K562 (cell line): ENCODE measurements at regions not wholly inside any gene's neighbourhood (a gene's known extent, or its start where the extent isn't known, plus 50 kb on each side); places are given as distances from the start of the nearest gene placed in this dataset.

Experiments
- ATAC-seq: fragments of 200-7000 bp; cut with Tn5 transposase; 3 replicates; pipeline ENCODE4 v1.9.1; 2020; ENCODE audit warnings: moderate library complexity
- BruUV-seq: library from RNA; stranded (reverse); fragments of 400-500 nt; replicated peaks from 2 replicates; lab custom pipeline; 2021; lab: Mats Ljungman, UMichigan
- CTCF ChIA-PET: fragments of 300-600 bp; formaldehyde crosslinking; extraction: SDS; loops from one replicate; lab custom pipeline; 2021; ENCODE audit warnings: low intra/inter-chr PET ratio; lab: Yijun Ruan, JAX
- POLR2A ChIA-PET: fragments of 300-600, 350-650 bp; sonication (Branson Sonifier 250); formaldehyde crosslinking; extraction: SDS; loops from one replicate; lab custom pipeline; 2021; ENCODE audit warnings: antibody characterized with exemption, inconsistent platforms; lab: Yijun Ruan, JAX
- DNase-seq, 4 experiments: peaks; one replicate each; pipeline versions ENCODE4 v3.0.0 to v3.0.0-alpha.2; 2011 to 2018; ENCODE audit warnings: low spot score in 3 of 4, mixed read lengths in 3 of 4; ENCODE audit errors: extremely low read depth in 1 of 4
- FAIRE-seq: peaks from 2 replicates; lab custom pipeline; 2011; peaks lifted over from hg19 to GRCh38; lab: Jason Lieb, UNC
- H2AFZ ChIP-seq: 2 replicates; pipeline ENCODE4 v1.6.0; 2011; ENCODE audit warnings: low read depth, low read length, control low read depth, inconsistent platforms
- H3K27ac ChIP-seq: fragments of 200-600 bp; 3 replicates; pipeline ENCODE4 v1.8.0; 2011; ENCODE audit warnings: low read depth, mild to moderate bottlenecking, control low read depth, inconsistent platforms, low read length, moderate library complexity, mixed read lengths; ENCODE audit errors: extremely low read depth
- H3K27me3 ChIP-seq, 2 experiments: fragments of 300-600 bp in 1 of 2; 2 replicates in 1 of 2; 3 replicates in 1 of 2; pipeline versions ENCODE4 v1.6.0 to v1.8.0; 2011; ENCODE audit warnings: inconsistent platforms in 2 of 2, low read length in 2 of 2, mild to moderate bottlenecking in 1 of 2, mixed read lengths in 1 of 2, moderate library complexity in 1 of 2; ENCODE audit not compliant: control insufficient read depth in 2 of 2, insufficient read depth in 2 of 2
- H3K36me3 ChIP-seq: fragments of 300-600 bp; 3 replicates; pipeline ENCODE4 v1.8.0; 2011; ENCODE audit warnings: mild to moderate bottlenecking, low read length, inconsistent platforms; ENCODE audit not compliant: control insufficient read depth, insufficient read depth
- H3K4me1 ChIP-seq, 2 experiments: fragments of 200-600 bp in 1 of 2; replicated peaks in 1 of 2; 2 replicates in 1 of 2; 3 replicates in 1 of 2; pipeline versions ENCODE4 v1.5.1 to v1.8.0; 2011; ENCODE audit warnings: inconsistent platforms in 2 of 2, low read length in 2 of 2, mild to moderate bottlenecking in 1 of 2, mixed read lengths in 1 of 2, moderate library complexity in 1 of 2; ENCODE audit not compliant: control insufficient read depth in 2 of 2, insufficient read depth in 2 of 2
- H3K4me2 ChIP-seq: 2 replicates; pipeline ENCODE4 v1.6.1; 2011; ENCODE audit warnings: low read length, control low read depth, inconsistent platforms, mixed read lengths; ENCODE audit not compliant: insufficient read depth
- H3K4me3 ChIP-seq: fragments of 200-600 bp; sonication (generic), shearing (Covaris generic); 2 replicates; pipeline ENCODE4 v1.5.1; 2016; ENCODE audit warnings: control low read depth, inconsistent platforms
- H3K79me2 ChIP-seq: fragments of 200-600 bp; 3 replicates; pipeline ENCODE4 v1.8.0; 2011; ENCODE audit warnings: low read length, inconsistent platforms; ENCODE audit not compliant: control insufficient read depth, insufficient read depth
- H3K9ac ChIP-seq, 2 experiments: 2 replicates each; pipeline versions ENCODE4 v1.6.0 to v1.6.1; 2011; ENCODE audit warnings: low read depth in 2 of 2, low read length in 2 of 2, control low read depth in 1 of 2, inconsistent platforms in 1 of 2, mild to moderate bottlenecking in 1 of 2, mixed read lengths in 1 of 2; ENCODE audit not compliant: insufficient read depth in 1 of 2
- H3K9me1 ChIP-seq: one replicate; pipeline ENCODE4 v1.6.0; 2011; ENCODE audit warnings: inconsistent platforms, mild to moderate bottlenecking, low read length, moderate library complexity; ENCODE audit not compliant: control insufficient read depth, insufficient read depth
- H3K9me3 ChIP-seq: replicated peaks from 2 replicates; pipeline ENCODE4 v1.5.1; 2011; ENCODE audit warnings: low read depth, low read length, inconsistent platforms; ENCODE audit not compliant: control insufficient read depth, insufficient read depth
- H4K20me1 ChIP-seq: replicated peaks from 2 replicates; pipeline ENCODE4 v1.6.1; 2011; ENCODE audit warnings: low read length, inconsistent platforms, mixed read lengths; ENCODE audit not compliant: control insufficient read depth, insufficient read depth
- ARNT ChIP-seq, 2 experiments: fragments of 450-650 bp; IDR thresholded peaks; 2 replicates each; pipeline ENCODE4 v1.6.1; 2016; ENCODE audit warnings: mild to moderate bottlenecking in 1 of 2
- CBX3 ChIP-seq, 2 experiments: IDR thresholded peaks; 1 replicate in 1 of 2; 2 replicates in 1 of 2; pipeline ENCODE4 v1.6.1; 2012; ENCODE audit warnings: inconsistent platforms in 2 of 2, low read length in 2 of 2, borderline replicate concordance in 1 of 2, control low read depth in 1 of 2
- CTCF ChIP-seq, 3 experiments: IDR thresholded peaks in 2 of 3; conservative IDR thresholded peaks in 1 of 3; 2 replicates each; pipeline ENCODE4 v1.5.1; 2011 to 2012; ENCODE audit warnings: low read length in 3 of 3, mild to moderate bottlenecking in 3 of 3, control low read depth in 2 of 3, improper control_type of control experiment in 1 of 3, inconsistent platforms in 1 of 3, low read depth in 1 of 3, mixed read lengths in 1 of 3, moderate library complexity in 1 of 3; ENCODE audit not compliant: insufficient read depth in 2 of 3
- FOXA1 ChIP-seq: fragments of 450-650 bp; IDR thresholded peaks from 2 replicates; pipeline ENCODE4 v1.6.1; 2016; ENCODE audit warnings: mild to moderate bottlenecking, borderline replicate concordance
- MCM2 ChIP-seq: fragments of 450-650 bp; IDR thresholded peaks from 2 replicates; pipeline ENCODE4 v1.6.1; 2017; ENCODE audit warnings: low read depth, mild to moderate bottlenecking
- MGA ChIP-seq: fragments of 450-650 bp; IDR thresholded peaks from 2 replicates; pipeline ENCODE4 v1.6.1; 2016; ENCODE audit warnings: mild to moderate bottlenecking, moderate library complexity
- NFXL1 ChIP-seq: fragments of 450-650 bp; formaldehyde crosslinking; IDR thresholded peaks from 2 replicates; pipeline ENCODE4 v1.4.0; 2021; ENCODE audit warnings: mild to moderate bottlenecking
- NR4A1 ChIP-seq, 2 experiments: fragments of 250-450 bp in 1 of 2; fragments of 450-650 bp in 1 of 2; sonication (Bioruptor Pico) in 1 of 2; IDR thresholded peaks; 2 replicates each; pipeline versions ENCODE4 v1.4.0 to v1.6.1; 2016 to 2020; ENCODE audit warnings: mild to moderate bottlenecking in 2 of 2, missing compliant biosample characterization in 1 of 2, missing genetic modification characterization in 1 of 2, moderate library complexity in 1 of 2
- POLR2A ChIP-seq: fragments of 450-650 bp; conservative IDR thresholded peaks from 2 replicates; pipeline ENCODE4 v1.6.1; 2016
- PYGO2 ChIP-seq: fragments of 450-650 bp; IDR thresholded peaks from 2 replicates; pipeline ENCODE4 v1.6.1; 2016; ENCODE audit warnings: mild to moderate bottlenecking, missing genetic modification characterization, moderate library complexity, missing compliant biosample characterization
- SAFB2 ChIP-seq: fragments of 200-400 bp; formaldehyde crosslinking; IDR thresholded peaks from 2 replicates; pipeline ENCODE4 v1.6.1; 2018; ENCODE audit warnings: borderline replicate concordance, low read length, low read depth, moderate library complexity; ENCODE audit not compliant: severe bottlenecking
- WGBS: fragments of 100-300 bp; shearing (Covaris generic); methylation state at CpG from one replicate; pipeline ENCODE4 v1.1.6; 2016; ENCODE audit warnings: low coverage, mixed read lengths; ENCODE audit not compliant: insufficient coverage; ENCODE audit errors: missing lambda C conversion rate; 5-methylcytosine and 5-hydroxymethylcytosine counted together
- in situ Hi-C: fragments of 300-500 bp; cut with MboI; formaldehyde crosslinking; loops from 4 replicates; pipeline ENCODE4 v1.15.0; 2018; ENCODE audit warnings: inconsistent platforms, mixed read lengths
- intact Hi-C: fragments of 100-400 bp; cut with micrococcal nuclease; formaldehyde crosslinking; loops from 2 replicates; pipeline ENCODE4 v1.14.2; 2022

GRCh38 chr10:30171601-30172000 lies 112.2 kb upstream of the JCAD start:
- intact Hi-C loops, result no loop called here
- no peak overlapping the region for H2AFZ ChIP-seq
- H3K4me1 ChIP-seq, result peaks cover 0 to 9% of the 10 kb centered on the region in 2 experiments; a peak in 2 of 5 replicates
- no peak overlapping the region for H3K27ac ChIP-seq
- in situ Hi-C loops, result no loop called here
- H3K9ac ChIP-seq, result no peak overlapping the region
- ATAC-seq (no peak), DNase-seq (no peak), FAIRE-seq (no peak)
- H3K4me3 ChIP-seq, result no peak overlapping the region
- no peaks in the 10 kb centered on the region for H4K20me1 ChIP-seq
- H3K4me2 ChIP-seq, result no peak overlapping the region
- H3K36me3 ChIP-seq, result no peaks in the 10 kb centered on the region
- H3K9me3 ChIP-seq, result no peaks in the 10 kb centered on the region
- ChIA-PET CTCF (no interaction called here), POLR2A (no interaction called here)
- H3K27me3 ChIP-seq, result peaks cover 0 to 13% of the 10 kb centered on the region in 2 experiments; a peak in 2 of 5 replicates
- BruUV-seq, result no TSS peak
- no peaks in the 10 kb centered on the region for H3K9me1 ChIP-seq
- WGBS, result 32% methylated on average over 4 of the region's 4 CpGs
- no peaks in the 10 kb centered on the region for H3K79me2 ChIP-seq
- TF ChIP-seq CBX3 (IDR thresholded peaks at IDR 0.05; ENCODE audit: borderline replicate concordance in 1 of 2, low read length in 2 of 2) (no peak), FOXA1 (no peak), MCM2 (no peak), SAFB2 (no peak), CTCF (IDR thresholded peaks at IDR 0.05 in 2 of 3, conservative IDR thresholded peaks at IDR 0.05 in 1 of 3; ENCODE audit: insufficient read depth in 2 of 3, low read depth in 1 of 3, low read length in 3 of 3) (no peak), ARNT (IDR thresholded peaks at IDR 0.05) (no peak), POLR2A (no peak), NR4A1 (CRISPR knock-in tag; IDR thresholded peaks at IDR 0.05) (no peak), NR4A1 (tag; IDR thresholded peaks at IDR 0.05) (no peak), PYGO2 (no peak), MGA (no peak), NFXL1 (CRISPR knock-in tag) (no peak)
